MM.1S (cell line): ENCODE measurements at regions not wholly inside any gene's neighbourhood (a gene's known extent, or its start where the extent isn't known, plus 50 kb on each side); places are given as distances from the start of the nearest gene placed in this dataset.

Experiments
- DNase-seq: peaks from one replicate; pipeline ENCODE4 v3.0.0-alpha.2; 2015
- H2AFZ ChIP-seq: fragments of 300-600 bp; sonication (generic); 2 replicates; pipeline ENCODE4 v1.6.0; 2016; ENCODE audit warnings: antibody characterized with exemption, low read length
- H3F3A ChIP-seq: fragments of 300-600 bp; sonication (generic); 2 replicates; pipeline ENCODE4 v1.6.1; 2016; ENCODE audit warnings: mild to moderate bottlenecking, antibody characterized with exemption, low read length, moderate library complexity, mixed read lengths; ENCODE audit not compliant: insufficient read depth
- H3K27ac ChIP-seq: fragments of 300-600 bp; sonication (generic); 2 replicates; pipeline ENCODE4 v1.5.1; 2016; ENCODE audit warnings: mild to moderate bottlenecking, low read length
- H3K27me3 ChIP-seq: fragments of 300-600 bp; sonication (generic); replicated peaks from 2 replicates; pipeline ENCODE4 v1.6.0; 2016; ENCODE audit warnings: low read length; ENCODE audit not compliant: insufficient read depth
- H3K36me3 ChIP-seq: fragments of 300-600 bp; sonication (generic); replicated peaks from 2 replicates; pipeline ENCODE4 v1.6.1; 2016; ENCODE audit warnings: mild to moderate bottlenecking, low read length, mixed read lengths; ENCODE audit not compliant: insufficient read depth
- H3K4me1 ChIP-seq: fragments of 300-600 bp; sonication (generic); 2 replicates; pipeline ENCODE4 v1.6.1; 2016; ENCODE audit warnings: low read length, mixed read lengths
- H3K4me2 ChIP-seq: fragments of 300-600 bp; sonication (generic); 2 replicates; pipeline ENCODE4 v1.6.0; 2016; ENCODE audit warnings: low read depth, low read length
- H3K4me3 ChIP-seq: fragments of 300-600 bp; sonication (generic); 2 replicates; pipeline ENCODE4 v1.5.1; 2016; ENCODE audit warnings: low read length, mixed read lengths
- H3K79me2 ChIP-seq: fragments of 300-600 bp; sonication (generic); 2 replicates; pipeline ENCODE4 v1.6.1; 2016; ENCODE audit warnings: mixed run types, low read length, mixed read lengths
- H3K9ac ChIP-seq: fragments of 300-600 bp; sonication (generic); 2 replicates; pipeline ENCODE4 v1.6.1; 2016; ENCODE audit warnings: low read length, mixed read lengths
- H3K9me2 ChIP-seq: fragments of 300-600 bp; sonication (generic); replicated peaks from 2 replicates; pipeline ENCODE4 v1.6.1; 2016; ENCODE audit warnings: mild to moderate bottlenecking, low read length, mixed read lengths; ENCODE audit not compliant: insufficient read depth
- H3K9me3 ChIP-seq: fragments of 300-600 bp; sonication (generic); replicated peaks from 2 replicates; pipeline ENCODE4 v1.6.1; 2016; ENCODE audit warnings: mild to moderate bottlenecking, low read length, mixed read lengths; ENCODE audit not compliant: insufficient read depth
- H4K20me1 ChIP-seq: fragments of 300-600 bp; sonication (generic); 2 replicates; pipeline ENCODE4 v1.6.1; 2016; ENCODE audit warnings: mild to moderate bottlenecking, low read length, moderate library complexity, mixed read lengths; ENCODE audit not compliant: insufficient read depth
- EZH2 ChIP-seq: fragments of 300-600 bp; sonication (generic); optimal IDR thresholded peaks from 2 replicates; pipeline ENCODE3; 2017; ENCODE audit warnings: low read depth, mild to moderate bottlenecking, antibody characterized with exemption, low read length, mixed read lengths
- EZH2phosphoT487 ChIP-seq: fragments of 300-600 bp; sonication (generic); IDR thresholded peaks from 2 replicates; pipeline ENCODE4 v1.6.1; 2018; ENCODE audit warnings: antibody characterized with exemption, low read length
- TF ChIP-seq, protein P1 (sequence below): fragments of 300-600 bp; sonication (generic); IDR thresholded peaks from 2 replicates; pipeline ENCODE4 v1.5.1; 2016; ENCODE audit warnings: antibody characterized with exemption, low read length, mixed read lengths

GRCh38 chr15:100718075-100718980, 115.9 kb downstream of the ASB7 start:
- no peak for DNase-seq
- Histone ChIP-seq H3K9me2 (no peaks in the 10 kb centered on the region), H3K9me3 (no peaks in the 10 kb centered on the region), H3K79me2 (no peaks in the 10 kb centered on the region), H3K4me3 (no peak overlapping the region), H3K4me2 (no peak overlapping the region), H3F3A (no peaks in the 10 kb centered on the region), H3K9ac (no peak overlapping the region), H2AFZ (no peak overlapping the region), H3K4me1 (no peaks in the 10 kb centered on the region), H3K36me3 (no peaks in the 10 kb centered on the region), H3K27me3 (no peaks in the 10 kb centered on the region), H3K27ac (no peak overlapping the region), H4K20me1 (no peaks in the 10 kb centered on the region)
- TF ChIP-seq, protein P1, sequence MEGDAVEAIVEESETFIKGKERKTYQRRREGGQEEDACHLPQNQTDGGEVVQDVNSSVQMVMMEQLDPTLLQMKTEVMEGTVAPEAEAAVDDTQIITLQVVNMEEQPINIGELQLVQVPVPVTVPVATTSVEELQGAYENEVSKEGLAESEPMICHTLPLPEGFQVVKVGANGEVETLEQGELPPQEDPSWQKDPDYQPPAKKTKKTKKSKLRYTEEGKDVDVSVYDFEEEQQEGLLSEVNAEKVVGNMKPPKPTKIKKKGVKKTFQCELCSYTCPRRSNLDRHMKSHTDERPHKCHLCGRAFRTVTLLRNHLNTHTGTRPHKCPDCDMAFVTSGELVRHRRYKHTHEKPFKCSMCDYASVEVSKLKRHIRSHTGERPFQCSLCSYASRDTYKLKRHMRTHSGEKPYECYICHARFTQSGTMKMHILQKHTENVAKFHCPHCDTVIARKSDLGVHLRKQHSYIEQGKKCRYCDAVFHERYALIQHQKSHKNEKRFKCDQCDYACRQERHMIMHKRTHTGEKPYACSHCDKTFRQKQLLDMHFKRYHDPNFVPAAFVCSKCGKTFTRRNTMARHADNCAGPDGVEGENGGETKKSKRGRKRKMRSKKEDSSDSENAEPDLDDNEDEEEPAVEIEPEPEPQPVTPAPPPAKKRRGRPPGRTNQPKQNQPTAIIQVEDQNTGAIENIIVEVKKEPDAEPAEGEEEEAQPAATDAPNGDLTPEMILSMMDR, result no peak
- TF ChIP-seq EZH2phosphoT487 (no peak), EZH2 (no peak)

DNA sequence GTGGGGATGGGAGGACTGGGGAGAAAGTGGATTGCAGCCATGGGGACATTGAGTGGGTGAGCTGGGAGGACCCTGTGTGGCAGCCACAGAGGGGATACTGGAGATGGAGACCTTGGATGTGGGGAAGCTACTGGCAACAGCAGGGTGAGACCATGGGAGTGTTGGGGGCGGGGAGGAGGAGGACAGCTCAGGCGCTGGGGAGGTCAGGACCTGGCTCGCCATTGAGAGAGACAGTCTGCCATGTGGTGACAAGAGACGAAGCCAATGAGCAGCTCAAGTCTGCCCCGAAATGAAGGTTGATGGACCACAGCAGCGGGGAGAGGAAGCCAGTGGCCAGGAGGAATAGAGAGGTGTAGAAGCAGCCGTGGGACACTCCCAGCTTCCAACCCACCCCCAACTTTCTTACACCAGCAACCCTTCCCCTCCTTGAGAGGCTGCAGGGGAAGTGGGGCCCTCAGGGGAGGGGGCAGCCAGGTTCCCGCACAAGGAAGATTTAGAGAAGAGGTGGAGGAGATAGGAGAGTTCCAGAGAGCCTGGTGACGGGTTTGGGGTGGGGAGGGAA, 118.1 kb downstream of the ASB7 start:
- H3K9me3 ChIP-seq, result no peaks in the 10 kb centered on the region
- H3K4me1 ChIP-seq, result no peaks in the 10 kb centered on the region
- DNase-seq, result no peak
- H3K36me3 ChIP-seq, result no peaks in the 10 kb centered on the region
- H3K27me3 ChIP-seq, result no peaks in the 10 kb centered on the region
- H3K27ac ChIP-seq, result no peak overlapping the region
- TF ChIP-seq EZH2phosphoT487, result no peak
- TF ChIP-seq, protein P1, result no peak
- no peak for TF ChIP-seq EZH2
- no peaks in the 10 kb centered on the region for H3K9me2 ChIP-seq
- H3K9ac ChIP-seq, result no peak overlapping the region
- H3F3A ChIP-seq, result no peaks in the 10 kb centered on the region
- H2AFZ ChIP-seq, result no peak overlapping the region
- H3K4me2 ChIP-seq, result no peak overlapping the region
- no peaks in the 10 kb centered on the region for H4K20me1 ChIP-seq
- H3K4me3 ChIP-seq, result no peak overlapping the region
- no peaks in the 10 kb centered on the region for H3K79me2 ChIP-seq

DNA sequence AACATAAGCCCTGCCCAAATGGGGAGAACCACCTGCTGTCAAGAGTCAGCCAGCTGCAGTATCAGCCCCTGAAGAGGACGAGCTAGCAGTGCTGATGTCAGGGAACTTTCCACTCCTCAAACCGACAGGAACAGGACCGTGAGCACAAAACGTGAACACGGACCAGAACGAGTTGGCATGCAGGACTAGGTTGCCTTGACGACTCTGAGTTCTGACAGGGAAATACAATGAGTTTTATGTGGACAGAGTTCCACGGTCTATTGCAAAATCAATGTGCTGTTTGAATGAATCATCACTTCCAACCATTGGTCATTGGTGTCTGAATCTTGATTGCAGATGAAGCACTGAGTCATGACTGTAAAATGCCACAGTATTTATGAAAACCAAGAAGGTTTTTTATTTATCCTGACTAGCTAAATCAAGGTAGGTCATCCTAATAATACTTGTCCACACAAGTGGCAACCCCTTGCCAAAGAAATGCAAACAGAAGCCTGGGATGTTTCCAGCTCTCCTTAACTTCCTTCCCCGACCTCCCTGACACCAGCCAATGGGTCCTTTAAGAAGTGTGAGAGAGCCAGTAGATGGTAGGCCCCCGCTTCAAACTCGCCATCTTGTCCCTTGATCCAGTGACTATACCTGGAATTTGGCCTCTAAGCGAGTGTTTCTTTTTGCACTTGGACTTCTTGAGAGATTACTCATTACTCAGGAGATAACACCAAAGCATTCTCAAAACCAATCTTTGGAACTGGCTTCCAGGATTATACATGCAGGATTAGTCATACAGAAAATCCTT, 119.6 kb downstream of the ASB7 start:
- H3K4me2 ChIP-seq, result no peak overlapping the region
- H3K4me1 ChIP-seq, result no peaks in the 10 kb centered on the region
- no peak overlapping the region for H2AFZ ChIP-seq
- no peaks in the 10 kb centered on the region for H3F3A ChIP-seq
- DNase-seq, result no peak
- H3K4me3 ChIP-seq, result no peak overlapping the region
- no peaks in the 10 kb centered on the region for H3K9me3 ChIP-seq
- no peaks in the 10 kb centered on the region for H3K79me2 ChIP-seq
- H3K36me3 ChIP-seq, result no peaks in the 10 kb centered on the region
- TF ChIP-seq, protein P1, result no peak
- TF ChIP-seq EZH2phosphoT487 (no peak), EZH2 (no peak)
- no peaks in the 10 kb centered on the region for H3K9me2 ChIP-seq
- no peak overlapping the region for H3K27ac ChIP-seq
- no peaks in the 10 kb centered on the region for H3K27me3 ChIP-seq
- no peaks in the 10 kb centered on the region for H4K20me1 ChIP-seq
- H3K9ac ChIP-seq, result no peak overlapping the region
